ENCODE measurements at regions not wholly inside any gene's neighbourhood (a gene's known extent, or its start where the extent isn't known, plus 50 kb on each side); places are given as distances from the start of the nearest gene placed in this dataset.

DNA sequence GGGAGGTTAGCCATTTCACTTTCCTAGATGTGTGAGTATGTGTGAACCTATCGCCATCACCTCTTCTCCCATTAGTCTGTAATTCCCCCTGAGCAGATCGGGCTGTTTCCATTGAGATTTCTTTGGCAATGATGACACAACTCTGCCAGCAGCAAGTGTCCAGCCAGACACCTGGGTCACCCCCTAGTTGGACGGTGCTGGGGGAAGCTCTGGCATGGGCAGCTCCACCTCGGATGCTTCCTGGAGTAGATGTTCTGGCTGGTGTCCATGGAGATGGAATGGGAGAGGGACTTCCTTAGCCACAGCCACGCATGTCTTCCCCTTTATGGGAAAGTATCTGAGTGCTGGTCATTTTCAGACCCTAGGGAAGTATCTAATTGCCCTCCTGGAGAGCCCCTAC, 247.9 kb upstream of the RPL38 start:
- no peak for DNase-seq
- Histone ChIP-seq H3K4me3 (ENCODE audit: low read depth, low read length) (no peak overlapping the region), H3K36me3 (no peaks in the 10 kb centered on the region), H3K27me3 (ENCODE audit: insufficient read depth, low read depth, severe bottlenecking) (no peaks in the 10 kb centered on the region), H3K9me3 (ENCODE audit: severe bottlenecking) (peaks cover 8% of the 10 kb centered on the region), H3K27ac (no peak overlapping the region)
- TF ChIP-seq, protein P1, sequence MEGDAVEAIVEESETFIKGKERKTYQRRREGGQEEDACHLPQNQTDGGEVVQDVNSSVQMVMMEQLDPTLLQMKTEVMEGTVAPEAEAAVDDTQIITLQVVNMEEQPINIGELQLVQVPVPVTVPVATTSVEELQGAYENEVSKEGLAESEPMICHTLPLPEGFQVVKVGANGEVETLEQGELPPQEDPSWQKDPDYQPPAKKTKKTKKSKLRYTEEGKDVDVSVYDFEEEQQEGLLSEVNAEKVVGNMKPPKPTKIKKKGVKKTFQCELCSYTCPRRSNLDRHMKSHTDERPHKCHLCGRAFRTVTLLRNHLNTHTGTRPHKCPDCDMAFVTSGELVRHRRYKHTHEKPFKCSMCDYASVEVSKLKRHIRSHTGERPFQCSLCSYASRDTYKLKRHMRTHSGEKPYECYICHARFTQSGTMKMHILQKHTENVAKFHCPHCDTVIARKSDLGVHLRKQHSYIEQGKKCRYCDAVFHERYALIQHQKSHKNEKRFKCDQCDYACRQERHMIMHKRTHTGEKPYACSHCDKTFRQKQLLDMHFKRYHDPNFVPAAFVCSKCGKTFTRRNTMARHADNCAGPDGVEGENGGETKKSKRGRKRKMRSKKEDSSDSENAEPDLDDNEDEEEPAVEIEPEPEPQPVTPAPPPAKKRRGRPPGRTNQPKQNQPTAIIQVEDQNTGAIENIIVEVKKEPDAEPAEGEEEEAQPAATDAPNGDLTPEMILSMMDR (IDR thresholded peaks at IDR 0.05; ENCODE audit: low read depth, low read length) = no peak

DNA sequence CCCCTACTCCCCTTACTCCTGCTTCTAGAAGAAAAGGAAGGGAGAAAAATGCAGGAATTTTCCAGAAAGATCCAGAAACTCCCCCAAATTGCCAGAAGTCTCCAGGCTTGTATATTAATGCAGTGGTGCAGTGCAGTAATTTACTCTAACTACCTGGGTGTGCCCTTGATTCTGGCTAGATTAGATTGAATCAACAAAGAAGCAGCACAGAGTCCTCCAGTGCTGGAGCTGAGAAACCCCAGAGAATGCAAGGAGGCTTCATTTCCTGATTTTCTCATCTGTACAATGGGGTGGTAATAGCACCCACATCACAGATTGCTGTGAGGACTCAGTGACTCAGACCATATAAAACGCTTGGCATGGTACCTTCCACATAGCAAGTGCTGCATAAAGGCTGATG, 247.3 kb upstream of the RPL38 start:
- no peak for DNase-seq
- Histone ChIP-seq H3K4me3 (ENCODE audit: low read depth, low read length) (no peak overlapping the region), H3K27ac (peak overlapping the region; percentile 57), H3K27me3 (ENCODE audit: insufficient read depth, low read depth, severe bottlenecking) (no peaks in the 10 kb centered on the region), H3K36me3 (no peaks in the 10 kb centered on the region), H3K9me3 (ENCODE audit: severe bottlenecking) (peaks cover 14% of the 10 kb centered on the region)
- TF ChIP-seq, protein P1 (IDR thresholded peaks at IDR 0.05; ENCODE audit: low read depth, low read length) = no peak

DNA sequence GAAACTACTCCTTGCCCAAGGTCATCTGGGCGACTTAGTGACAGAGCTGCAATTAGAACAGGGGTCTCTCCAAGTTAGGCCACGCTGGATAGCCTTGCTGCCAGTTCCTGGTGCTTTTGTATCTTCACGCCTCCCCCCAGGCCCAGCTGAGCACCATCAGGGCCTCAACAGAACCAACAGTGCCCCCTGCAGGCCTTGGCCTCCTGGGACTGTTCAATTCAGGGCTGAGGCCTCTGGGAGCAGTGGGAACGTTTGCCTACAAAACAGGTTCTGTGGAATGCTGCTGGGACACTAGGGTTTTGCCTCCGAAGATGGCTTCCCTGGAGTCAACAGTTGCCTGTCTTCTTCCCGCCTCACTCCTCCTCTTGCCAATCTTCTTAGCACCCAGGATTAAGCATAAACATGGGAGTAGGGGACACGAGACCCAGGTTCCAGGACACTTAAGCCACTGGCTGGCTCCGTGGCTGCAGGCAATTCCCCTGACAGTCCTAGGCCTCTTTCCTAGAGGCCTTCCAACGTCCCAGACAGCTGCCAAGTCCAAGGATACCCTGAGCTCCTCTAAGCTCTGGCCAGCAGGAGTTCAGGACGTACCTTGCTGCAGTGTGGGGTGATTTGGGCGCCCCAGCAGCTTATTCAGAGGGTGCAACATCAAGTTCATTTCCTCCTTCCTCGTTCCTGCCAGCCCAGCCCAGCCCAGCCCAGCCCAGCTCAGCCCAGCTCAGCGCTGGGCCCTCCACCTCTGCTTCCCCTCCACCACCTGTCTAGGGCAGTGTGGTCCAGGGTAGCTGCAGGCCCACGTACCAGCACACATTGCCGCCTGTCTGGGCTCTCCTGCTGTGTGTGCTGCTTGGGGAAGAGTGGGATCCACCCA, 246.6 kb upstream of the RPL38 start:
- Histone ChIP-seq H3K9me3 (ENCODE audit: severe bottlenecking) (peaks cover 14% of the 10 kb centered on the region), H3K4me3 (ENCODE audit: low read depth, low read length) (no peak overlapping the region), H3K36me3 (no peaks in the 10 kb centered on the region), H3K27ac (peak overlapping the region; percentile 57), H3K27me3 (ENCODE audit: insufficient read depth, low read depth, severe bottlenecking) (no peaks in the 10 kb centered on the region)
- TF ChIP-seq, protein P1 (IDR thresholded peaks at IDR 0.05; ENCODE audit: low read depth, low read length) = peak; percentile 90
- peak; percentile 92 for DNase-seq

DNA sequence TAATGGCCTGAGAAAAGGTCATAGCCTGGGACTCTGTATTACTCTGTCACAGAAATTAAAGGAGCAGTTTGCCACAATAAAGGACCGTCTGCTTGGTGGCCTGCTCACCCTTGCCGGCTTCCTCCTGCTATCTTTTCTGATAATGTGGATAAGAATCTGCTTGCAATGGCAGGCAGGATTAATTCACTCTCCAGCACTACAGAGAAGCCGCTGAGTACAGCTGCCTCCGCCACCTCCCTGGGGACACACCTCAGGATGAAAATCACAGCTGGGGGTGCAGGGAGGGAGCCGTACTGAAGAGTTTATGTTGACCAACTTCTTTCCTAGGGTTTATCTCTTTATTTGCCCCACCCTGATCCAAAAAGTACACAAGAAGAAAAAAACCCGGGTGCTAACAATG, 245.9 kb upstream of the RPL38 start:
- TF ChIP-seq, protein P1 (IDR thresholded peaks at IDR 0.05; ENCODE audit: low read depth, low read length) = no peak
- Histone ChIP-seq H3K27me3 (ENCODE audit: insufficient read depth, low read depth, severe bottlenecking) (no peaks in the 10 kb centered on the region), H3K9me3 (ENCODE audit: severe bottlenecking) (peaks cover 14% of the 10 kb centered on the region), H3K36me3 (no peaks in the 10 kb centered on the region), H3K4me3 (ENCODE audit: low read depth, low read length) (no peak overlapping the region), H3K27ac (peak overlapping the region; percentile 57)
- DNase-seq = peak; percentile 51

DNA sequence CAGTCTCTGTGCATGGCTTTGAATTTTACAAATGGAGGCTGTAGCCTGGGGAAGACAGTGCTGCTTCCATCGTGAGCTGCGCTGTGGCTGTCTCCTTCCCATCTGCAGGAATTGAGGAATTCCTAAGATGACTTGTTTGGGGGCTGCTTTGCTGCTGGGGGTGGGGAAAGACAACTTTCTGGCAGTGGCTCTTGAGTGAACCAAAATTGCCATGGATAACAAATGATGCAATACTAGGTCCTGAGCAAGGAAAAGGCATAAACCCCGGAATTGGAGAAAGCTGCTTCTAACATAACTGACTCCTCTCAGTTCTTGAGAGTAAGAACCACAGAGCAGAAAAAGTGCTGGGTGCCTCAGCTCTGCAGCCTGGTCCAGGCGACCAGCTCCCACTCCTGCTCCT, 245.0 kb upstream of the RPL38 start:
- no peak for DNase-seq
- no peak overlapping the region for H3K27ac ChIP-seq
- TF ChIP-seq, protein P1 (IDR thresholded peaks at IDR 0.05; ENCODE audit: low read depth, low read length) = no peak
- H3K36me3 ChIP-seq = no peaks in the 10 kb centered on the region
- H3K27me3 ChIP-seq (ENCODE audit: insufficient read depth, low read depth, severe bottlenecking) = no peaks in the 10 kb centered on the region
- H3K9me3 ChIP-seq (ENCODE audit: severe bottlenecking) = peaks cover 14% of the 10 kb centered on the region
- H3K4me3 ChIP-seq (ENCODE audit: low read depth, low read length) = no peak overlapping the region
